ENCODE measurements at regions not wholly inside any gene's neighbourhood (a gene's known extent, or its start where the extent isn't known, plus 50 kb on each side); places are given as distances from the start of the nearest gene placed in this dataset.
"Not testable (repeated sequence)": the region's sequence is repeated elsewhere in the genome, so short reads cannot be mapped to it uniquely, and the experiment has no call there.

GRCh38 chr2:83339942-83340341 lies 1119.1 kb downstream of the SUCLG1 start:
- not testable (repeated sequence) for TF ChIP-seq POLR2AphosphoS5 (IDR thresholded peaks at IDR 0.05; ENCODE audit: borderline replicate concordance, low read depth, low read length); EZH2 (IDR thresholded peaks at IDR 0.05); FOXP2 (optimal IDR thresholded peaks at IDR 0.05; ENCODE audit: control extremely low read depth, extremely low read length, insufficient read depth)

Data from SK-N-MC (cell line).